ENCODE measurements at regions not wholly inside any gene's neighbourhood (a gene's known extent, or its start where the extent isn't known, plus 50 kb on each side); places are given as distances from the start of the nearest gene placed in this dataset.

- Histone ChIP-seq H3K27ac (ENCODE audit: low read depth in 1 of 2, low read length in 2 of 2) (no peak overlapping the region), H3K9me3 (replicated peaks in 1 of 2; ENCODE audit: control insufficient read depth in 1 of 2, insufficient read depth in 1 of 2, low read length in 2 of 2) (no peaks in the 10 kb centered on the region), H3K4me3 (replicated peaks in 1 of 3; ENCODE audit: low read depth in 2 of 3, low read length in 3 of 3) (no peak overlapping the region), H3K79me2 (ENCODE audit: insufficient read depth, low read length) (no peaks in the 10 kb centered on the region), H3K4me2 (replicated peaks; ENCODE audit: extremely low read depth, low read length, poor library complexity, severe bottlenecking) (no peak overlapping the region), H3K36me3 (replicated peaks in 1 of 2; ENCODE audit: control insufficient read depth in 1 of 2, insufficient read depth in 2 of 2, low read length in 2 of 2) (no peaks in the 10 kb centered on the region), H2AFZ (ENCODE audit: insufficient read depth, low read depth, low read length, poor library complexity, severe bottlenecking) (no peak overlapping the region), H3K4me1 (ENCODE audit: control insufficient read depth in 1 of 2, insufficient read depth in 2 of 2, low read length in 2 of 2) (no peaks in the 10 kb centered on the region), H4K20me1 (ENCODE audit: insufficient read depth, low read length) (no peaks in the 10 kb centered on the region), H3K27me3 (ENCODE audit: control insufficient read depth in 2 of 2, insufficient read depth in 2 of 2, low read length in 2 of 2) (peaks cover 0 to 2% of the 10 kb centered on the region in 2 donors), H3K9ac (ENCODE audit: insufficient read depth, low read length, poor library complexity, severe bottlenecking) (no peak overlapping the region)
- Mint-ChIP-seq H3K4me3 (no peak overlapping the region), H3K9me3 (peaks cover 0 to 6% (median 3%) of the 10 kb centered on the region in 7 donors), H3K36me3 (no peaks in the 10 kb centered on the region), H3K27ac (no peak overlapping the region), H3K4me1 (no peaks in the 10 kb centered on the region), H3K27me3 (ENCODE audit: low read depth in 3 of 3) (peaks cover 1 to 13% (median 3%) of the 10 kb centered on the region in 3 donors)
- no peak for TF ChIP-seq CTCF (IDR thresholded peaks at IDR 0.05)
- intact Hi-C loops (cut with micrococcal nuclease) = no loop called here
- DNase-seq = no peak
- no CpG with 5 or more reads among the region's 1 CpG for WGBS (ENCODE audit: insufficient coverage)
These were observed 169.8 kb downstream of the NOC3L start for GRCh38 chr10:94192974-94193373.

- no peak overlapping the region for H3K27ac Mint-ChIP-seq
- H3K27me3 Mint-ChIP-seq (ENCODE audit: low read depth in 3 of 3) = peaks cover 1 to 13% (median 3%) of the 10 kb centered on the region in 3 donors
- Histone ChIP-seq H3K4me3 (replicated peaks in 1 of 3; ENCODE audit: low read depth in 2 of 3, low read length in 3 of 3) (no peak overlapping the region), H3K4me1 (ENCODE audit: control insufficient read depth in 1 of 2, insufficient read depth in 2 of 2, low read length in 2 of 2) (no peaks in the 10 kb centered on the region), H3K9ac (ENCODE audit: insufficient read depth, low read length, poor library complexity, severe bottlenecking) (no peak overlapping the region), H4K20me1 (ENCODE audit: insufficient read depth, low read length) (no peaks in the 10 kb centered on the region), H3K36me3 (replicated peaks in 1 of 2; ENCODE audit: control insufficient read depth in 1 of 2, insufficient read depth in 2 of 2, low read length in 2 of 2) (no peaks in the 10 kb centered on the region), H3K79me2 (ENCODE audit: insufficient read depth, low read length) (no peaks in the 10 kb centered on the region), H3K27ac (ENCODE audit: low read depth in 1 of 2, low read length in 2 of 2) (no peak overlapping the region), H3K9me3 (replicated peaks in 1 of 2; ENCODE audit: control insufficient read depth in 1 of 2, insufficient read depth in 1 of 2, low read length in 2 of 2) (no peaks in the 10 kb centered on the region), H2AFZ (ENCODE audit: insufficient read depth, low read depth, low read length, poor library complexity, severe bottlenecking) (no peak overlapping the region), H3K4me2 (replicated peaks; ENCODE audit: extremely low read depth, low read length, poor library complexity, severe bottlenecking) (no peak overlapping the region), H3K27me3 (ENCODE audit: control insufficient read depth in 2 of 2, insufficient read depth in 2 of 2, low read length in 2 of 2) (peaks cover 0 to 2% of the 10 kb centered on the region in 2 donors)
- DNase-seq = no peak
- no peaks in the 10 kb centered on the region for H3K4me1 Mint-ChIP-seq
- H3K36me3 Mint-ChIP-seq = no peaks in the 10 kb centered on the region
- TF ChIP-seq CTCF (IDR thresholded peaks at IDR 0.05) = no peak
- no peak overlapping the region for H3K4me3 Mint-ChIP-seq
- H3K9me3 Mint-ChIP-seq = peaks cover 0 to 6% (median 3%) of the 10 kb centered on the region in 7 donors
- 22% methylated on average over 1 of the region's 4 CpGs for WGBS (ENCODE audit: insufficient coverage)
- intact Hi-C loops (cut with micrococcal nuclease) = no loop called here
These were observed 169.2 kb downstream of the NOC3L start for GRCh38 chr10:94193466-94193924.

All from CD14-positive monocyte (primary cell).